ENCODE measurements at regions not wholly inside any gene's neighbourhood (a gene's known extent, or its start where the extent isn't known, plus 50 kb on each side); places are given as distances from the start of the nearest gene placed in this dataset.

- H3K36me3 ChIP-seq (ENCODE audit: control insufficient read depth, insufficient read depth, low read length), result no peaks in the 10 kb centered on the region
- H3K9me3 ChIP-seq (ENCODE audit: control insufficient read depth, low read length), result no peaks in the 10 kb centered on the region
- H3K4me1 ChIP-seq (ENCODE audit: control insufficient read depth, insufficient read depth, low read length), result no peaks in the 10 kb centered on the region
Measured at GRCh38 chr7:68336594-68336993, 1261.7 kb upstream of the AUTS2 start.

GRCh38 chr7:68348401-68348800, 1249.9 kb upstream of the AUTS2 start:
- Histone ChIP-seq H3K4me3 (ENCODE audit: low read length) (no peak overlapping the region), H3K9me3 (ENCODE audit: control insufficient read depth, low read length) (no peaks in the 10 kb centered on the region), H3K4me1 (ENCODE audit: control insufficient read depth, insufficient read depth, low read length) (no peaks in the 10 kb centered on the region), H3K9ac (ENCODE audit: low read length) (no peak overlapping the region), H3K36me3 (ENCODE audit: control insufficient read depth, insufficient read depth, low read length) (no peaks in the 10 kb centered on the region), H3K27me3 (ENCODE audit: control insufficient read depth, insufficient read depth, low read length) (no peaks in the 10 kb centered on the region)

More at GRCh38 chr7:68336594-68336993, 1261.7 kb upstream of the AUTS2 start:
- no peak overlapping the region for H3K9ac ChIP-seq (ENCODE audit: low read length)
- H3K27me3 ChIP-seq (ENCODE audit: control insufficient read depth, insufficient read depth, low read length), result no peaks in the 10 kb centered on the region
- H3K4me3 ChIP-seq (ENCODE audit: low read length), result no peak overlapping the region

GRCh38 chr7:68362745-68363518, 1235.3 kb upstream of the AUTS2 start:
- no peaks in the 10 kb centered on the region for H3K4me1 ChIP-seq (ENCODE audit: control insufficient read depth, insufficient read depth, low read length)
- no peaks in the 10 kb centered on the region for H3K36me3 ChIP-seq (ENCODE audit: control insufficient read depth, insufficient read depth, low read length)
- H3K4me3 ChIP-seq (ENCODE audit: low read length), result no peak overlapping the region
- H3K9me3 ChIP-seq (ENCODE audit: control insufficient read depth, low read length), result no peaks in the 10 kb centered on the region
- no peak overlapping the region for H3K9ac ChIP-seq (ENCODE audit: low read length)
- no peaks in the 10 kb centered on the region for H3K27me3 ChIP-seq (ENCODE audit: control insufficient read depth, insufficient read depth, low read length)

- no peaks in the 10 kb centered on the region for H3K4me1 ChIP-seq (ENCODE audit: control insufficient read depth, insufficient read depth, low read length)
- no peaks in the 10 kb centered on the region for H3K9me3 ChIP-seq (ENCODE audit: control insufficient read depth, low read length)
- H3K36me3 ChIP-seq (ENCODE audit: control insufficient read depth, insufficient read depth, low read length), result no peaks in the 10 kb centered on the region
- no peak overlapping the region for H3K4me3 ChIP-seq (ENCODE audit: low read length)
- H3K9ac ChIP-seq (ENCODE audit: low read length), result no peak overlapping the region
- H3K27me3 ChIP-seq (ENCODE audit: control insufficient read depth, insufficient read depth, low read length), result no peaks in the 10 kb centered on the region
Measured at GRCh38 chr7:68364886-68365625, 1233.2 kb upstream of the AUTS2 start.

GRCh38 chr7:68371985-68372384, 1226.3 kb upstream of the AUTS2 start:
- H3K9me3 ChIP-seq (ENCODE audit: control insufficient read depth, low read length), result no peaks in the 10 kb centered on the region
- H3K36me3 ChIP-seq (ENCODE audit: control insufficient read depth, insufficient read depth, low read length), result no peaks in the 10 kb centered on the region
- H3K27me3 ChIP-seq (ENCODE audit: control insufficient read depth, insufficient read depth, low read length), result no peaks in the 10 kb centered on the region
- no peak overlapping the region for H3K4me3 ChIP-seq (ENCODE audit: low read length)
- H3K4me1 ChIP-seq (ENCODE audit: control insufficient read depth, insufficient read depth, low read length), result no peaks in the 10 kb centered on the region
- no peak overlapping the region for H3K9ac ChIP-seq (ENCODE audit: low read length)

- Histone ChIP-seq H3K9ac (ENCODE audit: low read length) (no peak overlapping the region), H3K4me3 (ENCODE audit: low read length) (no peak overlapping the region), H3K27me3 (ENCODE audit: control insufficient read depth, insufficient read depth, low read length) (no peaks in the 10 kb centered on the region), H3K9me3 (ENCODE audit: control insufficient read depth, low read length) (no peaks in the 10 kb centered on the region), H3K36me3 (ENCODE audit: control insufficient read depth, insufficient read depth, low read length) (no peaks in the 10 kb centered on the region), H3K4me1 (ENCODE audit: control insufficient read depth, insufficient read depth, low read length) (no peaks in the 10 kb centered on the region)
Measured at GRCh38 chr7:68376131-68376661, 1222.1 kb upstream of the AUTS2 start.

GRCh38 chr7:68381731-68382130, 1216.5 kb upstream of the AUTS2 start:
- H3K4me1 ChIP-seq (ENCODE audit: control insufficient read depth, insufficient read depth, low read length), result no peaks in the 10 kb centered on the region
- no peaks in the 10 kb centered on the region for H3K27me3 ChIP-seq (ENCODE audit: control insufficient read depth, insufficient read depth, low read length)

GRCh38 chr7:68384581-68384980, 1213.7 kb upstream of the AUTS2 start:
- H3K4me3 ChIP-seq (ENCODE audit: low read length), result no peak overlapping the region
- H3K4me1 ChIP-seq (ENCODE audit: control insufficient read depth, insufficient read depth, low read length), result no peaks in the 10 kb centered on the region
- H3K27me3 ChIP-seq (ENCODE audit: control insufficient read depth, insufficient read depth, low read length), result no peaks in the 10 kb centered on the region
- no peaks in the 10 kb centered on the region for H3K9me3 ChIP-seq (ENCODE audit: control insufficient read depth, low read length)
- no peak overlapping the region for H3K9ac ChIP-seq (ENCODE audit: low read length)
- H3K36me3 ChIP-seq (ENCODE audit: control insufficient read depth, insufficient read depth, low read length), result no peaks in the 10 kb centered on the region

More at GRCh38 chr7:68381731-68382130, 1216.5 kb upstream of the AUTS2 start:
- no peaks in the 10 kb centered on the region for H3K36me3 ChIP-seq (ENCODE audit: control insufficient read depth, insufficient read depth, low read length)
- H3K9me3 ChIP-seq (ENCODE audit: control insufficient read depth, low read length), result no peaks in the 10 kb centered on the region
- H3K9ac ChIP-seq (ENCODE audit: low read length), result no peak overlapping the region
- H3K4me3 ChIP-seq (ENCODE audit: low read length), result no peak overlapping the region

- H3K9ac ChIP-seq (ENCODE audit: low read length), result no peak overlapping the region
- no peaks in the 10 kb centered on the region for H3K36me3 ChIP-seq (ENCODE audit: control insufficient read depth, insufficient read depth, low read length)
Measured at GRCh38 chr7:68393051-68393450, 1205.2 kb upstream of the AUTS2 start.

GRCh38 chr7:68394131-68394530, 1204.1 kb upstream of the AUTS2 start:
- H3K4me1 ChIP-seq (ENCODE audit: control insufficient read depth, insufficient read depth, low read length), result no peaks in the 10 kb centered on the region
- H3K36me3 ChIP-seq (ENCODE audit: control insufficient read depth, insufficient read depth, low read length), result no peaks in the 10 kb centered on the region
- no peak overlapping the region for H3K4me3 ChIP-seq (ENCODE audit: low read length)
- H3K9me3 ChIP-seq (ENCODE audit: control insufficient read depth, low read length), result no peaks in the 10 kb centered on the region
- H3K27me3 ChIP-seq (ENCODE audit: control insufficient read depth, insufficient read depth, low read length), result no peaks in the 10 kb centered on the region
- H3K9ac ChIP-seq (ENCODE audit: low read length), result no peak overlapping the region

More at GRCh38 chr7:68393051-68393450, 1205.2 kb upstream of the AUTS2 start:
- Histone ChIP-seq H3K9me3 (ENCODE audit: control insufficient read depth, low read length) (no peaks in the 10 kb centered on the region), H3K4me1 (ENCODE audit: control insufficient read depth, insufficient read depth, low read length) (no peaks in the 10 kb centered on the region), H3K4me3 (ENCODE audit: low read length) (no peak overlapping the region), H3K27me3 (ENCODE audit: control insufficient read depth, insufficient read depth, low read length) (no peaks in the 10 kb centered on the region)

- Histone ChIP-seq H3K9ac (ENCODE audit: low read length) (no peak overlapping the region), H3K36me3 (ENCODE audit: control insufficient read depth, insufficient read depth, low read length) (no peaks in the 10 kb centered on the region), H3K9me3 (ENCODE audit: control insufficient read depth, low read length) (no peaks in the 10 kb centered on the region), H3K4me3 (ENCODE audit: low read length) (no peak overlapping the region), H3K4me1 (ENCODE audit: control insufficient read depth, insufficient read depth, low read length) (no peaks in the 10 kb centered on the region), H3K27me3 (ENCODE audit: control insufficient read depth, insufficient read depth, low read length) (no peaks in the 10 kb centered on the region)
Measured at GRCh38 chr7:68399991-68400590, 1198.2 kb upstream of the AUTS2 start.

GRCh38 chr7:68400783-68401182, 1197.5 kb upstream of the AUTS2 start:
- Histone ChIP-seq H3K36me3 (ENCODE audit: control insufficient read depth, insufficient read depth, low read length) (no peaks in the 10 kb centered on the region), H3K9ac (ENCODE audit: low read length) (no peak overlapping the region), H3K9me3 (ENCODE audit: control insufficient read depth, low read length) (no peaks in the 10 kb centered on the region), H3K27me3 (ENCODE audit: control insufficient read depth, insufficient read depth, low read length) (no peaks in the 10 kb centered on the region), H3K4me1 (ENCODE audit: control insufficient read depth, insufficient read depth, low read length) (no peaks in the 10 kb centered on the region), H3K4me3 (ENCODE audit: low read length) (no peak overlapping the region)
